ENCODE measurements at regions not wholly inside any gene's neighbourhood (a gene's known extent, or its start where the extent isn't known, plus 50 kb on each side); places are given as distances from the start of the nearest gene placed in this dataset.
"Not testable (repeated sequence)": the region's sequence is repeated elsewhere in the genome, so short reads cannot be mapped to it uniquely, and the experiment has no call there.

- no peak overlapping the region for H3K4me3 ChIP-seq (replicated peaks; ENCODE audit: low read depth, low read length)
- DNase-seq (ENCODE audit: extremely low read depth, low read depth): no peak
- TF ChIP-seq CTCF (IDR thresholded peaks at IDR 0.05; ENCODE audit: low read depth, low read length, missing control alignments): no peak
Observed at GRCh38 chr1:197841883-197842553, 60.4 kb upstream of the C1orf53 start.

GRCh38 chr1:197841158-197841557, 61.3 kb upstream of the C1orf53 start:
- no peak for TF ChIP-seq CTCF (IDR thresholded peaks at IDR 0.05; ENCODE audit: low read depth, low read length, missing control alignments)
- no peak for DNase-seq (ENCODE audit: extremely low read depth, low read depth)

GRCh38 chr1:197839786-197840185, 62.6 kb upstream of the C1orf53 start:
- DNase-seq (ENCODE audit: extremely low read depth, low read depth): not testable (repeated sequence)

More at GRCh38 chr1:197841158-197841557, 61.3 kb upstream of the C1orf53 start:
- no peak overlapping the region for H3K4me3 ChIP-seq (replicated peaks; ENCODE audit: low read depth, low read length)

GRCh38 chr1:197838836-197839235, 63.6 kb upstream of the DENND1B start:
- no peak overlapping the region for H3K4me3 ChIP-seq (replicated peaks; ENCODE audit: low read depth, low read length)
- DNase-seq (ENCODE audit: extremely low read depth, low read depth): peak; percentile 50
- no peak for TF ChIP-seq CTCF (IDR thresholded peaks at IDR 0.05; ENCODE audit: low read depth, low read length, missing control alignments)

More at GRCh38 chr1:197839786-197840185, 62.6 kb upstream of the C1orf53 start:
- H3K4me3 ChIP-seq (replicated peaks; ENCODE audit: low read depth, low read length): not testable (repeated sequence)

- no peak for DNase-seq (ENCODE audit: extremely low read depth, low read depth)
- no peak overlapping the region for H3K4me3 ChIP-seq (replicated peaks; ENCODE audit: low read depth, low read length)
- TF ChIP-seq CTCF (IDR thresholded peaks at IDR 0.05; ENCODE audit: low read depth, low read length, missing control alignments): no peak
Observed at GRCh38 chr1:197837911-197838310, 62.6 kb upstream of the DENND1B start.

- not testable (repeated sequence) for H3K4me3 ChIP-seq (replicated peaks; ENCODE audit: low read depth, low read length); DNase-seq (ENCODE audit: extremely low read depth, low read depth)
Observed at GRCh38 chr1:197836356-197836755, 61.1 kb upstream of the DENND1B start.

- not testable (repeated sequence) for H3K4me3 ChIP-seq (replicated peaks; ENCODE audit: low read depth, low read length); DNase-seq (ENCODE audit: extremely low read depth, low read depth)
Observed at GRCh38 chr1:197829011-197829410, 53.7 kb upstream of the DENND1B start.

- TF ChIP-seq CTCF (IDR thresholded peaks at IDR 0.05; ENCODE audit: low read depth, low read length, missing control alignments): no peak
- H3K4me3 ChIP-seq (replicated peaks; ENCODE audit: low read depth, low read length): no peak overlapping the region
- DNase-seq (ENCODE audit: extremely low read depth, low read depth): no peak
Observed at GRCh38 chr1:197825541-197825940, 50.3 kb upstream of the DENND1B start.
